GM12878 (cell line): ENCODE measurements at regions not wholly inside any gene's neighbourhood (a gene's known extent, or its start where the extent isn't known, plus 50 kb on each side); places are given as distances from the start of the nearest gene placed in this dataset.

ENCODE experiments used
- ATAC-seq: fragments of 200-7000 bp; cut with Tn5 transposase; 3 replicates; pipeline ENCODE4 v1.9.1; 2020; ENCODE audit warnings: mild to moderate bottlenecking, moderate library complexity
- BruUV-seq: library from RNA; stranded (reverse); fragments of 400-500 nt; replicated peaks from 2 replicates; lab custom pipeline; 2021; lab: Mats Ljungman, UMichigan
- CTCF ChIA-PET: fragments of 300-600 bp; sonication (Branson Sonifier 250); formaldehyde crosslinking; extraction: SDS; loops from one replicate; lab custom pipeline; 2021; ENCODE audit warnings: inconsistent platforms; lab: Yijun Ruan, JAX
- POLR2A ChIA-PET: fragments of 350-600 bp; formaldehyde crosslinking; extraction: SDS; loops from one replicate; lab custom pipeline; 2021; ENCODE audit warnings: inconsistent platforms; lab: Charles Lee
- RAD21 ChIA-PET: fragments of 300-600 bp; sonication (Branson Sonifier 250); formaldehyde crosslinking; loops from one replicate; lab custom pipeline; 2023; ENCODE audit warnings: antibody characterized with exemption; ENCODE audit not compliant: unreplicated experiment; lab: Charles Lee
- SMC1A ChIA-PET: fragments of 300-600 bp; sonication (Branson Sonifier 250); formaldehyde crosslinking; loops from one replicate; lab custom pipeline; 2023; ENCODE audit not compliant: unreplicated experiment, uncharacterized antibody; lab: Charles Lee
- DNase-seq: peaks from one replicate; pipeline ENCODE4 v3.0.0-alpha.2; 2011; ENCODE audit warnings: low read depth, low spot score
- FAIRE-seq: peaks from 3 replicates; lab custom pipeline; 2011; peaks lifted over from hg19 to GRCh38; lab: Jason Lieb, UNC
- H2AFZ ChIP-seq: 2 replicates; pipeline ENCODE4 v1.6.0; 2011; ENCODE audit warnings: low read depth, low read length, control low read depth; ENCODE audit not compliant: control insufficient read depth
- H3K27ac ChIP-seq: 2 replicates; pipeline ENCODE4 v1.5.1; 2011; ENCODE audit warnings: control low read depth; ENCODE audit not compliant: control insufficient read depth, insufficient read depth
- H3K27me3 ChIP-seq, 2 experiments: replicated peaks in 1 of 2; 2 replicates each; pipeline versions ENCODE4 v1.6.0 to v1.6.1; 2011; ENCODE audit warnings: low read length in 1 of 2; ENCODE audit not compliant: control insufficient read depth in 2 of 2, insufficient read depth in 2 of 2
- H3K36me3 ChIP-seq, 2 experiments: 2 replicates each; pipeline ENCODE4 v1.5.1; 2011; ENCODE audit warnings: low read length in 1 of 2; ENCODE audit not compliant: control insufficient read depth in 2 of 2, insufficient read depth in 2 of 2
- H3K4me1 ChIP-seq: 2 replicates; pipeline ENCODE4 v1.6.1; 2011; ENCODE audit warnings: mild to moderate bottlenecking, low read length, moderate library complexity, mixed read lengths; ENCODE audit not compliant: control insufficient read depth, insufficient read depth
- H3K4me2 ChIP-seq: 2 replicates; pipeline ENCODE4 v1.6.0; 2011; ENCODE audit warnings: control low read depth; ENCODE audit not compliant: control insufficient read depth, insufficient read depth
- H3K4me3 ChIP-seq: fragments of 200-600 bp; sonication (generic); 2 replicates; pipeline ENCODE4 v1.5.1; 2016
- H3K79me2 ChIP-seq: 2 replicates; pipeline ENCODE4 v1.6.0; 2011; ENCODE audit warnings: low read length; ENCODE audit not compliant: control insufficient read depth, insufficient read depth
- H3K9ac ChIP-seq: 2 replicates; pipeline ENCODE4 v1.8.0; 2011; ENCODE audit warnings: low read length, control low read depth, mixed read lengths; ENCODE audit not compliant: control insufficient read depth, insufficient read depth
- H3K9me3 ChIP-seq: replicated peaks from 3 replicates; pipeline ENCODE4 v1.5.1; 2011; ENCODE audit warnings: mild to moderate bottlenecking, low read length; ENCODE audit not compliant: control insufficient read depth, insufficient read depth
- H4K20me1 ChIP-seq: 2 replicates; pipeline ENCODE4 v1.6.0; 2011; ENCODE audit not compliant: control insufficient read depth, insufficient read depth
- BMI1 ChIP-seq: fragments of 450-650 bp; IDR thresholded peaks from 2 replicates; pipeline ENCODE4 v1.6.1; 2016; ENCODE audit warnings: mild to moderate bottlenecking, moderate library complexity, borderline replicate concordance
- EP300 ChIP-seq, 2 experiments: fragments of 150-350 bp in 1 of 2; IDR thresholded peaks; 2 replicates each; pipeline ENCODE4 v1.6.1; 2011 to 2012; ENCODE audit warnings: low read depth in 2 of 2, low read length in 2 of 2, borderline replicate concordance in 1 of 2, improper control_type of control experiment in 1 of 2, inconsistent platforms in 1 of 2; ENCODE audit not compliant: control insufficient read depth in 1 of 2
- MXI1 ChIP-seq: fragments of 150-350 bp; IDR thresholded peaks from 2 replicates; pipeline ENCODE4 v1.6.1; 2011; ENCODE audit warnings: low read depth, mild to moderate bottlenecking, inconsistent platforms, low read length, improper control_type of control experiment
- PAX5 ChIP-seq: IDR thresholded peaks from 2 replicates; pipeline ENCODE4 v1.6.1; 2011; ENCODE audit warnings: low read depth, low read length, borderline replicate concordance
- PBX3 ChIP-seq: IDR thresholded peaks from 2 replicates; pipeline ENCODE4 v1.6.1; 2011; ENCODE audit warnings: mild to moderate bottlenecking, low read depth, low read length, moderate library complexity; ENCODE audit not compliant: insufficient replicate concordance
- PML ChIP-seq: IDR thresholded peaks from 2 replicates; pipeline ENCODE4 v1.6.1; 2012; ENCODE audit warnings: low read length, inconsistent platforms
- SMAD1 ChIP-seq: fragments of 450-650 bp; IDR thresholded peaks from 2 replicates; pipeline ENCODE4 v1.6.1; 2018; ENCODE audit warnings: mild to moderate bottlenecking, low read depth; ENCODE audit not compliant: partially characterized antibody
- SMC3 ChIP-seq: IDR thresholded peaks from 2 replicates; pipeline ENCODE4 v1.6.1; 2011; ENCODE audit warnings: low read length, improper control_type of control experiment, borderline replicate concordance
- SREBF1 ChIP-seq: IDR thresholded peaks from 2 replicates; pipeline ENCODE4 v1.6.1; 2012; ENCODE audit warnings: mild to moderate bottlenecking, low read length
- SUPT20H ChIP-seq: IDR thresholded peaks from 2 replicates; pipeline ENCODE4 v1.6.1; 2011; ENCODE audit warnings: low read depth, mild to moderate bottlenecking, low read length, moderate library complexity, borderline replicate concordance; ENCODE audit not compliant: control insufficient read depth
- YY1 ChIP-seq: IDR thresholded peaks from 2 replicates; pipeline ENCODE4 v1.6.1; 2011; ENCODE audit warnings: low read depth, mild to moderate bottlenecking, low read length
- ZBTB33 ChIP-seq: fragments of 450-650 bp; IDR thresholded peaks from 2 replicates; pipeline ENCODE4 v1.6.1; 2017; ENCODE audit warnings: mild to moderate bottlenecking
- ZNF217 ChIP-seq: fragments of 450-650 bp; IDR thresholded peaks from 2 replicates; pipeline ENCODE4 v1.6.1; 2017; ENCODE audit warnings: antibody characterized with exemption, mild to moderate bottlenecking
- WGBS: methylation state at CpG from one replicate; pipeline ENCODE4 v1.1.6; 2016; ENCODE audit warnings: low lambda C conversion rate; ENCODE audit not compliant: insufficient replicate concordance, insufficient coverage; ENCODE audit errors: missing lambda C conversion rate; 5-methylcytosine and 5-hydroxymethylcytosine counted together
- in situ Hi-C: fragments of 300-500 bp; cut with MboI; formaldehyde crosslinking; loops from 9 replicates; pipeline ENCODE4 v1.14.3; 2018; ENCODE audit warnings: mixed read lengths
- intact Hi-C: fragments of 100-400 bp; cut with micrococcal nuclease; formaldehyde crosslinking; loops from one replicate; pipeline ENCODE4 v1.14.2; 2022; ENCODE audit not compliant: unreplicated experiment

- DNase-seq = no peak
- H3K36me3 ChIP-seq = no peaks in the 10 kb centered on the region
- ATAC-seq = no peak
- 40% methylated on average over 5 of the region's 5 CpGs for WGBS
- H3K4me1 ChIP-seq = no peaks in the 10 kb centered on the region
- H3K4me2 ChIP-seq = no peak overlapping the region
- intact Hi-C loops (no loop called here), in situ Hi-C loops (no loop called here)
- no peak overlapping the region for H3K4me3 ChIP-seq
- H3K9ac ChIP-seq = no peak overlapping the region
- H3K27me3 ChIP-seq = no peaks in the 10 kb centered on the region
- ChIA-PET CTCF (interaction anchor here (0.6 kb wide), 2 partner anchors 12 to 61 kb away, joined by 3 read pairs; no protein-coding TSS in a partner anchor), SMC1A (interaction anchor here (0.9 kb wide), 1 partner anchor 9 kb away, joined by 4 read pairs; no protein-coding TSS in a partner anchor), POLR2A (no interaction called here), RAD21 (no interaction called here)
- H4K20me1 ChIP-seq = no peaks in the 10 kb centered on the region
- H2AFZ ChIP-seq = no peak overlapping the region
- TF ChIP-seq EP300 (IDR thresholded peaks at IDR 0.05; ENCODE audit: borderline replicate concordance in 1 of 2, control insufficient read depth in 1 of 2, low read depth in 2 of 2, low read length in 2 of 2) = no peak
- TF ChIP-seq SREBF1 = no peak
- no peak for TF ChIP-seq YY1
- no peak for TF ChIP-seq SMC3
- no peak for TF ChIP-seq ZNF217
- TF ChIP-seq PBX3 = no peak
- no peak for TF ChIP-seq PML
- TF ChIP-seq ZBTB33 = no peak
- TF ChIP-seq BMI1 = no peak
- no peak for TF ChIP-seq SMAD1
- TF ChIP-seq SUPT20H = no peak
- TF ChIP-seq MXI1 = no peak
- TF ChIP-seq PAX5 = no peak
- H3K79me2 ChIP-seq = no peaks in the 10 kb centered on the region
- H3K9me3 ChIP-seq = no peaks in the 10 kb centered on the region
- no TSS peak for BruUV-seq
- FAIRE-seq = no peak
- H3K27ac ChIP-seq = no peak overlapping the region
Observed at GRCh38 chr11:106249617-106250239, 172.3 kb downstream of the AASDHPPT start.
